Neural cell (in vitro differentiated cells): ENCODE measurements at regions not wholly inside any gene's neighbourhood (a gene's known extent, or its start where the extent isn't known, plus 50 kb on each side); places are given as distances from the start of the nearest gene placed in this dataset.

Experiments used
- H2AFZ ChIP-seq: fragments of 200-600, 300-800 bp; sonication (generic), shearing (Covaris generic); 2 replicates; pipeline ENCODE4 v1.6.0; 2014; ENCODE audit warnings: low read depth, mild to moderate bottlenecking, antibody characterized with exemption, low read length, moderate library complexity
- H3F3A ChIP-seq: fragments of 200-600 bp; shearing (Covaris generic); 2 replicates; pipeline ENCODE4 v1.6.1; 2016; ENCODE audit warnings: mild to moderate bottlenecking, moderate library complexity, mixed read lengths, antibody characterized with exemption, low read length; ENCODE audit not compliant: insufficient read depth, poor library complexity, severe bottlenecking
- H3K27ac ChIP-seq: fragments of 200-600, 300-800 bp; sonication (generic), shearing (Covaris generic); 2 replicates; pipeline ENCODE4 v1.5.1; 2014; ENCODE audit warnings: mild to moderate bottlenecking, low read length, moderate library complexity
- H3K27me3 ChIP-seq: fragments of 300-800, 200-600 bp; sonication (generic), shearing (Covaris generic); 2 replicates; pipeline ENCODE4 v1.6.0; 2014; ENCODE audit warnings: mild to moderate bottlenecking, low read depth, low read length, moderate library complexity; ENCODE audit not compliant: insufficient read depth
- H3K36me3 ChIP-seq: fragments of 300-800, 200-600 bp; sonication (generic), shearing (Covaris generic); 2 replicates; pipeline ENCODE4 v1.5.1; 2014; ENCODE audit warnings: mild to moderate bottlenecking, antibody characterized with exemption, low read length, moderate library complexity; ENCODE audit not compliant: insufficient read depth
- H3K4me2 ChIP-seq: fragments of 300-800, 200-600 bp; sonication (generic), shearing (Covaris generic); 2 replicates; pipeline ENCODE4 v1.6.0; 2014; ENCODE audit warnings: mild to moderate bottlenecking, low read length
- H3K4me3 ChIP-seq: fragments of 300-800, 200-600 bp; sonication (generic), shearing (Covaris generic); 2 replicates; pipeline ENCODE4 v1.5.1; 2014; ENCODE audit warnings: mild to moderate bottlenecking, low read length, moderate library complexity
- H3K79me2 ChIP-seq: fragments of 200-600 bp; shearing (Covaris generic); replicated peaks from 2 replicates; pipeline ENCODE4 v1.6.0; 2014; ENCODE audit warnings: mild to moderate bottlenecking, low read length, moderate library complexity; ENCODE audit not compliant: insufficient read depth
- H3K9ac ChIP-seq: fragments of 300-800, 200-600 bp; sonication (generic), shearing (Covaris generic); 2 replicates; pipeline ENCODE4 v1.6.1; 2016; ENCODE audit warnings: mild to moderate bottlenecking, low read length, mixed read lengths
- H3K9me2 ChIP-seq: fragments of 200-600 bp; shearing (Covaris generic); 2 replicates; pipeline ENCODE4 v1.6.1; 2016; ENCODE audit warnings: mild to moderate bottlenecking, low read length, mixed read lengths; ENCODE audit not compliant: insufficient read depth
- H3K9me3 ChIP-seq: fragments of 200-600, 300-800 bp; sonication (generic), shearing (Covaris generic); 2 replicates; pipeline ENCODE4 v1.6.1; 2016; ENCODE audit warnings: mild to moderate bottlenecking, mixed run types, low read length, moderate library complexity, mixed read lengths
- H4K20me1 ChIP-seq: fragments of 200-600 bp; shearing (Covaris generic); 2 replicates; pipeline ENCODE4 v1.6.1; 2016; ENCODE audit warnings: mild to moderate bottlenecking, mixed run types; ENCODE audit not compliant: insufficient read depth
- CTCF ChIP-seq: fragments of 450-650 bp; IDR thresholded peaks from 2 replicates; pipeline ENCODE4 v1.5.1; 2014; ENCODE audit warnings: antibody characterized with exemption, mild to moderate bottlenecking, moderate library complexity; ENCODE audit not compliant: poor library complexity, severe bottlenecking
- EP300 ChIP-seq: fragments of 450-650 bp; conservative IDR thresholded peaks from 2 replicates; pipeline ENCODE4 v1.6.1; 2014; ENCODE audit warnings: antibody characterized with exemption, mild to moderate bottlenecking, moderate library complexity; ENCODE audit not compliant: poor library complexity, severe bottlenecking
- EZH2 ChIP-seq: fragments of 200-600, 300-800 bp; shearing (Covaris generic), sonication (generic); IDR thresholded peaks from 2 replicates; pipeline ENCODE4 v1.6.1; 2014; ENCODE audit warnings: antibody characterized with exemption, low read length, borderline replicate concordance, mild to moderate bottlenecking; ENCODE audit not compliant: insufficient read depth, poor library complexity, severe bottlenecking
- MXI1 ChIP-seq: fragments of 450-650 bp; conservative IDR thresholded peaks from 2 replicates; pipeline ENCODE4 v1.6.1; 2014; ENCODE audit warnings: antibody characterized with exemption, mild to moderate bottlenecking; ENCODE audit not compliant: poor library complexity, severe bottlenecking
- POLR2AphosphoS5 ChIP-seq: IDR thresholded peaks from 2 replicates; pipeline ENCODE4 v1.6.1; 2012
- RAD21 ChIP-seq: fragments of 450-650 bp; conservative IDR thresholded peaks from 2 replicates; pipeline ENCODE4 v1.6.1; 2014; ENCODE audit warnings: antibody characterized with exemption, mild to moderate bottlenecking, moderate library complexity
- REST ChIP-seq: IDR thresholded peaks from 2 replicates; pipeline ENCODE4 v1.6.1; 2012; ENCODE audit warnings: borderline replicate concordance
- SMC3 ChIP-seq: fragments of 450-650 bp; conservative IDR thresholded peaks from 2 replicates; pipeline ENCODE4 v1.6.1; 2014; ENCODE audit warnings: antibody characterized with exemption, mild to moderate bottlenecking, moderate library complexity; ENCODE audit not compliant: poor library complexity
- TAF1 ChIP-seq: IDR thresholded peaks from 2 replicates; pipeline ENCODE4 v1.6.1; 2012; ENCODE audit warnings: low read depth

- Histone ChIP-seq H3F3A (no peaks in the 10 kb centered on the region), H3K36me3 (no peaks in the 10 kb centered on the region), H3K9ac (no peak overlapping the region), H3K79me2 (no peaks in the 10 kb centered on the region), H3K9me2 (no peaks in the 10 kb centered on the region), H3K4me3 (no peak overlapping the region), H3K9me3 (no peaks in the 10 kb centered on the region), H3K27me3 (no peaks in the 10 kb centered on the region), H3K4me2 (no peak overlapping the region), H3K27ac (no peak overlapping the region), H2AFZ (no peak overlapping the region), H4K20me1 (no peaks in the 10 kb centered on the region)
- no peak for TF ChIP-seq EP300
- TF ChIP-seq SMC3 = no peak
- TF ChIP-seq TAF1 = no peak
- no peak for TF ChIP-seq REST
- no peak for TF ChIP-seq CTCF
- no peak for TF ChIP-seq RAD21
- TF ChIP-seq MXI1 = no peak
- no peak for TF ChIP-seq POLR2AphosphoS5
- no peak for TF ChIP-seq EZH2
Measured at GRCh38 chr1:207240325-207241101, 81.0 kb upstream of the CD55 start.

GRCh38 chr1:207241164-207241934 is 80.1 kb upstream of the CD55 start:
- TF ChIP-seq SMC3 = no peak

More at GRCh38 chr1:207241164-207241934, 80.1 kb upstream of the CD55 start:
- no peak overlapping the region for H3K4me2 ChIP-seq
- H3K9me2 ChIP-seq = no peaks in the 10 kb centered on the region
- H4K20me1 ChIP-seq = no peaks in the 10 kb centered on the region
- no peak overlapping the region for H3K4me3 ChIP-seq
- H3K36me3 ChIP-seq = no peaks in the 10 kb centered on the region
- no peaks in the 10 kb centered on the region for H3F3A ChIP-seq
- no peak overlapping the region for H3K27ac ChIP-seq
- no peak overlapping the region for H2AFZ ChIP-seq
- H3K9ac ChIP-seq = no peak overlapping the region
- H3K27me3 ChIP-seq = no peaks in the 10 kb centered on the region
- no peaks in the 10 kb centered on the region for H3K79me2 ChIP-seq
- no peaks in the 10 kb centered on the region for H3K9me3 ChIP-seq
